Testis (tissue), 2 donors: ENCODE measurements at regions not wholly inside any gene's neighbourhood (a gene's known extent, or its start where the extent isn't known, plus 50 kb on each side); places are given as distances from the start of the nearest gene placed in this dataset.

Source experiments
- DNase-seq: peaks from one replicate; pipeline ENCODE4 v3.0.0-alpha.2; 2019
- H3K27ac ChIP-seq, 2 donors: fragments of 200-600 bp; sonication (generic); one replicate each; pipeline ENCODE4 v1.5.1; 2019
- H3K27me3 ChIP-seq: fragments of 200-600 bp; sonication (generic); one replicate; pipeline ENCODE4 v1.5.1; 2019
- H3K36me3 ChIP-seq: fragments of 200-600 bp; sonication (generic); one replicate; pipeline ENCODE4 v1.5.1; 2017; ENCODE audit warnings: low read depth; ENCODE audit errors: missing control alignments
- H3K4me1 ChIP-seq: fragments of 200-600 bp; sonication (generic); one replicate; pipeline ENCODE4 v1.5.1; 2019
- H3K4me3 ChIP-seq, 2 donors: fragments of 200-600 bp; sonication (generic); one replicate each; pipeline ENCODE4 v1.5.1; 2017 to 2019
- H3K9me3 ChIP-seq: fragments of 200-600 bp; sonication (generic); one replicate; pipeline ENCODE4 v1.5.1; 2017
- POLR2A ChIP-seq: fragments of 450-650 bp; IDR thresholded peaks from one replicate; pipeline ENCODE4 v1.6.1; 2017; ENCODE audit warnings: antibody characterized with exemption, mild to moderate bottlenecking, moderate library complexity
- WGBS, 2 donors: methylation state at CpG; one replicate each; pipeline ENCODE4 v1.1.5; 2018; 5-methylcytosine and 5-hydroxymethylcytosine counted together
- intact Hi-C: fragments of 100-400 bp; cut with DNase I; formaldehyde crosslinking; loops from one replicate; pipeline ENCODE4 v1.15.1; 2023; ENCODE audit warnings: low total_unique reads
- TF ChIP-seq, protein P1 (sequence below), 3 experiments: fragments of 450-650 bp in 2 of 3; fragments of 200-600 bp in 1 of 3; sonication (generic) in 1 of 3; IDR thresholded peaks; one replicate each; pipeline ENCODE4 v1.5.1; 2016 to 2019; ENCODE audit warnings: antibody characterized with exemption in 3 of 3, mild to moderate bottlenecking in 2 of 3, moderate library complexity in 1 of 3

DNA sequence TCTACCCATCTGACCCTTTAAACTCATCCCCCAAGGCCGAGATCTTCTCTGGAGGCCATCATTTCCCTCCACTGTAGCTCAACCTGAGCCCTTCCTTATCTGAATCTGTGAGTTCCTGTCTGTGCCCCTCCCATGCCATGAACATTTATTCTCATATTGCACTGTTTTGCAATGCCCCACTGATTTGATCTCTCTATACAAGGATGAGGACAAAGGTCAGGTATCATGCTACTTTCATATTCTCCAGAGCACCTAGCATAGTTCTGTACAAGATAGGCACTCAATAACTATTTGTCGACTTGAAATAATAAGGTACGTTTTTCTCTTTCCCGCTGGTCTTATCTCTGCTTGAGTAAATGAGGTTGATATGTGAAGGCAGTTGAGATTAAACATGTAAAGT lies 135.5 kb downstream of the KLF5 start:
- no peak for DNase-seq
- Histone ChIP-seq H3K4me1 (no peaks in the 10 kb centered on the region), H3K27ac (no peak overlapping the region), H3K4me3 (no peak overlapping the region), H3K9me3 (no peaks in the 10 kb centered on the region), H3K36me3 (no peaks in the 10 kb centered on the region), H3K27me3 (no peaks in the 10 kb centered on the region)
- WGBS, 2 donors: 71 to 73% methylated on average over 4 of the region's 4 CpGs
- intact Hi-C loops: no loop called here
- TF ChIP-seq, protein P1, sequence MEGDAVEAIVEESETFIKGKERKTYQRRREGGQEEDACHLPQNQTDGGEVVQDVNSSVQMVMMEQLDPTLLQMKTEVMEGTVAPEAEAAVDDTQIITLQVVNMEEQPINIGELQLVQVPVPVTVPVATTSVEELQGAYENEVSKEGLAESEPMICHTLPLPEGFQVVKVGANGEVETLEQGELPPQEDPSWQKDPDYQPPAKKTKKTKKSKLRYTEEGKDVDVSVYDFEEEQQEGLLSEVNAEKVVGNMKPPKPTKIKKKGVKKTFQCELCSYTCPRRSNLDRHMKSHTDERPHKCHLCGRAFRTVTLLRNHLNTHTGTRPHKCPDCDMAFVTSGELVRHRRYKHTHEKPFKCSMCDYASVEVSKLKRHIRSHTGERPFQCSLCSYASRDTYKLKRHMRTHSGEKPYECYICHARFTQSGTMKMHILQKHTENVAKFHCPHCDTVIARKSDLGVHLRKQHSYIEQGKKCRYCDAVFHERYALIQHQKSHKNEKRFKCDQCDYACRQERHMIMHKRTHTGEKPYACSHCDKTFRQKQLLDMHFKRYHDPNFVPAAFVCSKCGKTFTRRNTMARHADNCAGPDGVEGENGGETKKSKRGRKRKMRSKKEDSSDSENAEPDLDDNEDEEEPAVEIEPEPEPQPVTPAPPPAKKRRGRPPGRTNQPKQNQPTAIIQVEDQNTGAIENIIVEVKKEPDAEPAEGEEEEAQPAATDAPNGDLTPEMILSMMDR (IDR thresholded peaks at IDR 0.05): no peak
- no peak for TF ChIP-seq POLR2A

DNA sequence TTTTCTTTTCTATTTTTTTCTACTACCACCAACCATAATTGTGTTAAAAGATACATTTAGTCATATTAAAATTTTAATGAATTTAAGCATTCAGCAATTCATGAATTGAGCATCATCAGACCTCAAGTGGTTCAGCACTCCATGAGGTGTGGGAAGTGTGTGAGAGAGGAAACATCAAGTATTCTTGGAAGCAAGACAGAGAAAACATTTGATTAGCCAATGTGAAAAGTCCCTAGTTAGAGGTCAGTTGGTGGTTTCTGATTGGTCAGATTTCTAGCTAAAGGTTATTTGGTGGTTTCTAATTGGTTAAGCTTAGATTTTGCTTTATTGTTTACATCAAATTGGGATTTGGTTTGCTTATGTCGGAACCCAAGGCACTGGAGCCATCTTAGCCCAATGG lies 134.7 kb downstream of the KLF5 start:
- no peaks in the 10 kb centered on the region for H3K9me3 ChIP-seq
- no peak overlapping the region for H3K4me3 ChIP-seq
- intact Hi-C loops: no loop called here
- H3K36me3 ChIP-seq: no peaks in the 10 kb centered on the region
- H3K27ac ChIP-seq: no peak overlapping the region
- 87 to 93% methylated on average over 1 of the region's 1 CpG for WGBS, 2 donors
- no peaks in the 10 kb centered on the region for H3K27me3 ChIP-seq
- no peak for DNase-seq
- TF ChIP-seq, protein P1 (IDR thresholded peaks at IDR 0.05): no peak
- TF ChIP-seq POLR2A: no peak
- no peaks in the 10 kb centered on the region for H3K4me1 ChIP-seq

DNA sequence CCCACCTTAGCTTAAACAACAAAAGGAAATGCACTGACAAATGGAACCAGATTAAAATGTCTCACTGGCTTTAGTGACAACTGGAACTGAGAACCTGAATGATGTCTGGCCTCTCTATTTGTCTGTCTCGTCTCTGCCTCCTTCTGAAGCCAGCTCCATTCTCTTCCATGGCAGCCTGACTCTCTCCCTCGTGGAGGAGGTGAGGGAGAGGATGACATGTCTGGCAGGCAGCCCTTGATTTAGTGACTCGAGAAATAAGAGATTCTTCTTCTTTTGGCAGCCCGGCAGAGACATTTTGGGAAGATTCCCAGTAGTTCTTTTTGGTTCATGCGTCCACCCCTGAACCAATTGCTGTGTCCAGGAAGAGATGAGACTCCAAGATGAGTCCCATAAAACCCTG lies 131.7 kb downstream of the KLF5 start:
- intact Hi-C loops: no loop called here
- TF ChIP-seq, protein P1 (IDR thresholded peaks at IDR 0.05): no peak
- TF ChIP-seq POLR2A: no peak

DNA sequence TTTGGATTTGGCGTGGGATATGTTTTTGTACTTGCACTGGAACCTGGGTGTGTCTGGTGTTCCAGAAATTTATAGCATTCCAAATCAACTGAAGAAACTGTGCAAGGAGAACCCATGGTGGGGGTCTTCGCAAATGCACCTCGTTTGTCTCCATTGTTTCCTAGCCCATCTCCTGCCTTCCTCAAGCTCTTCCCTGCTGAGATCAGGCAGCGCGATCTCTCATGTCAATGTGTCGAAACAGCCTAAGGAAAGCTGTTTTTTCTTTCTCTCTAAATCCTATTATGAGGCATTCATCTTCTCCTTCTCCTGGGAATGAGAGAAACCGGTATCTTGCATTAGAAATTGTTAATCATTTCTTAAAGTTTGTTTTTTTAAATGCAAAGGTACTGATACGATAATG lies 131.0 kb downstream of the KLF5 start:
- Histone ChIP-seq H3K4me3 (no peak overlapping the region), H3K36me3 (no peaks in the 10 kb centered on the region), H3K9me3 (no peaks in the 10 kb centered on the region), H3K27me3 (no peaks in the 10 kb centered on the region), H3K4me1 (no peaks in the 10 kb centered on the region), H3K27ac (no peak overlapping the region)
- no peak for TF ChIP-seq POLR2A
- TF ChIP-seq, protein P1 (IDR thresholded peaks at IDR 0.05): no peak
- 47 to 60% methylated on average over 8 of the region's 8 CpGs for WGBS, 2 donors
- intact Hi-C loops: no loop called here
- DNase-seq: no peak

More for the DNA sequence above, 131.7 kb downstream of the KLF5 start:
- 45 to 56% methylated on average over 5 of the region's 5 CpGs for WGBS, 2 donors
- Histone ChIP-seq H3K4me1 (no peaks in the 10 kb centered on the region), H3K36me3 (no peaks in the 10 kb centered on the region), H3K4me3 (no peak overlapping the region), H3K27me3 (no peaks in the 10 kb centered on the region), H3K27ac (no peak overlapping the region), H3K9me3 (no peaks in the 10 kb centered on the region)
- DNase-seq: peak; percentile 15

DNA sequence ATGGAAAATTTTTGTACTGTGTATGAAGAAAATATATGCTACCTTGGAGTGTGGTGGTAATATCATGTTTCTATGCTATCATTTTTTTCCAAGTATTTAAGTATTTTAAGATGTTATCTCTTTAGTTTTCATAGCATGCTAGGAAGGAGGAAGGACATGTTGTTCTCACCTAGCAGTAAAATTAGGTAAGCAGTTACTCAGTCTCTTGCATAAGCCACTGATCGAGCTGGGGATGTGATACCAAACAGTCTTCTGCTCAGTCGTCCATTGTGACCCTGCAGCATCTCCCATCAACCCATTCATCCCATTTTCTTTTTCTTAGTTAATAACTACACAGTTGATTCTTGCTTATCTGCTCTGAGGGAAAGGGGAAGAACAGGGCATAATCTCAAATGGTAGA lies 130.6 kb downstream of the KLF5 start:
- intact Hi-C loops: no loop called here
- TF ChIP-seq, protein P1 (IDR thresholded peaks at IDR 0.05): no peak
- no peak for TF ChIP-seq POLR2A
- H3K4me3 ChIP-seq: no peak overlapping the region
- H3K27ac ChIP-seq: no peak overlapping the region
- no peaks in the 10 kb centered on the region for H3K9me3 ChIP-seq
- no peaks in the 10 kb centered on the region for H3K36me3 ChIP-seq
- DNase-seq: no peak
- WGBS, 2 donors: 31 to 40% methylated on average over 2 of the region's 2 CpGs
- H3K27me3 ChIP-seq: no peaks in the 10 kb centered on the region
- no peaks in the 10 kb centered on the region for H3K4me1 ChIP-seq
